ENCODE measurements at regions not wholly inside any gene's neighbourhood (a gene's known extent, or its start where the extent isn't known, plus 50 kb on each side); places are given as distances from the start of the nearest gene placed in this dataset.

- Histone ChIP-seq H3K36me3 (no peaks in the 10 kb centered on the region), H3K9me3 (peaks cover 0 to 4% (median 0%) of the 10 kb centered on the region in 4 donors), H3K4me3 (no peak overlapping the region), H3K27me3 (no peaks in the 10 kb centered on the region), H3K27ac (no peak overlapping the region), H3K4me1 (no peaks in the 10 kb centered on the region)
- no peak for TF ChIP-seq CTCF (IDR thresholded peaks at IDR 0.05)
- TF ChIP-seq POLR2AphosphoS5 (IDR thresholded peaks at IDR 0.05), result no peak
- no peak for TF ChIP-seq POLR2A (IDR thresholded peaks at IDR 0.05)
- no peak for TF ChIP-seq EP300 (IDR thresholded peaks at IDR 0.05)
- WGBS, 5 donors, result 82 to 92% (median 85%) methylated on average over 1 of the region's 1 CpG
- intact Hi-C loops (cut with DNase I; ENCODE audit: low total_unique reads), result no loop called here
- no peak for DNase-seq
These were observed 82.8 kb downstream of the MAGEB10 start for GRCh38 chrX:27890611-27891010.

- intact Hi-C loops (cut with DNase I; ENCODE audit: low total_unique reads), result no loop called here
- no peak for DNase-seq
- TF ChIP-seq EP300 (IDR thresholded peaks at IDR 0.05) (no peak), POLR2A (IDR thresholded peaks at IDR 0.05) (no peak), POLR2AphosphoS5 (IDR thresholded peaks at IDR 0.05) (no peak), CTCF (IDR thresholded peaks at IDR 0.05) (no peak)
- Histone ChIP-seq H3K9me3 (peaks cover 0 to 4% (median 0%) of the 10 kb centered on the region in 4 donors), H3K4me1 (no peaks in the 10 kb centered on the region), H3K36me3 (no peaks in the 10 kb centered on the region), H3K27me3 (no peaks in the 10 kb centered on the region), H3K4me3 (no peak overlapping the region), H3K27ac (no peak overlapping the region)
- 28 to 85% (median 60%) methylated on average over 2 of the region's 2 CpGs for WGBS, 5 donors
These were observed 82.1 kb downstream of the MAGEB10 start for GRCh38 chrX:27889878-27890277.

- Histone ChIP-seq H3K4me3 (no peak overlapping the region), H3K36me3 (no peaks in the 10 kb centered on the region), H3K9me3 (no peaks in the 10 kb centered on the region), H3K27me3 (no peaks in the 10 kb centered on the region), H3K4me1 (peaks cover 0 to 6% (median 0%) of the 10 kb centered on the region in 4 donors), H3K27ac (no peak overlapping the region)
- TF ChIP-seq EP300 (IDR thresholded peaks at IDR 0.05) (no peak), CTCF (IDR thresholded peaks at IDR 0.05) (no peak), POLR2AphosphoS5 (IDR thresholded peaks at IDR 0.05) (no peak), POLR2A (IDR thresholded peaks at IDR 0.05) (no peak)
- DNase-seq, result no peak
- 47 to 82% (median 79%) methylated on average over 4 to 5 of the region's 5 CpGs for WGBS, 5 donors
- intact Hi-C loops (cut with DNase I; ENCODE audit: low total_unique reads), result no loop called here
These were observed 76.9 kb downstream of the MAGEB10 start for GRCh38 chrX:27884654-27885053.

GRCh38 chrX:27883468-27884092 lies 75.8 kb downstream of the MAGEB10 start:
- WGBS, 5 donors, result 43 to 61% (median 51%) methylated on average over 3 of the region's 3 CpGs
- H3K4me3 ChIP-seq, result no peak overlapping the region
- H3K4me1 ChIP-seq, result peaks cover 0 to 6% (median 0%) of the 10 kb centered on the region in 4 donors
- no peaks in the 10 kb centered on the region for H3K9me3 ChIP-seq
- no peak overlapping the region for H3K27ac ChIP-seq
- no peaks in the 10 kb centered on the region for H3K27me3 ChIP-seq
- TF ChIP-seq CTCF (IDR thresholded peaks at IDR 0.05) (no peak), POLR2A (IDR thresholded peaks at IDR 0.05) (no peak), POLR2AphosphoS5 (IDR thresholded peaks at IDR 0.05) (no peak), EP300 (IDR thresholded peaks at IDR 0.05) (no peak)
- no peak for DNase-seq
- intact Hi-C loops (cut with DNase I; ENCODE audit: low total_unique reads), result no loop called here
- H3K36me3 ChIP-seq, result no peaks in the 10 kb centered on the region
